Putamen (tissue), 1 donor: ENCODE measurements at regions not wholly inside any gene's neighbourhood (a gene's known extent, or its start where the extent isn't known, plus 50 kb on each side); places are given as distances from the start of the nearest gene placed in this dataset.
A peak's percentile ranks its signal among the peaks of the same experiment; 100 is the strongest.

Source experiments
- DNase-seq: peaks from one replicate; pipeline ENCODE4 v3.0.0-alpha.2; 2016; ENCODE audit warnings: low spot score

- no peak for DNase-seq
Measured at GRCh38 chr17:73694491-73694890, 50.2 kb upstream of the SDK2 start.

GRCh38 chr17:73695035-73695738, 50.9 kb upstream of the SDK2 start:
- DNase-seq, result no peak

GRCh38 chr17:73696251-73696650, 52.0 kb upstream of the SDK2 start:
- no peak for DNase-seq

- no peak for DNase-seq
Measured at GRCh38 chr17:73697872-73698271, 53.6 kb upstream of the SDK2 start.

- no peak for DNase-seq
Measured at GRCh38 chr17:73698966-73699365, 54.7 kb upstream of the SDK2 start.

GRCh38 chr17:73701701-73702100, 57.5 kb upstream of the SDK2 start:
- DNase-seq, result no peak

GRCh38 chr17:73703192-73703591, 58.9 kb upstream of the SDK2 start:
- DNase-seq, result no peak

- no peak for DNase-seq
Measured at GRCh38 chr17:73703917-73704316, 59.7 kb upstream of the SDK2 start.

- DNase-seq, result no peak
Measured at GRCh38 chr17:73705594-73705993, 61.3 kb upstream of the SDK2 start.

- no peak for DNase-seq
Measured at GRCh38 chr17:73706428-73706827, 62.2 kb upstream of the SDK2 start.

- DNase-seq, result no peak
Measured at GRCh38 chr17:73706858-73707257, 62.6 kb upstream of the SDK2 start.

GRCh38 chr17:73707358-73707757, 63.1 kb upstream of the SDK2 start:
- no peak for DNase-seq

GRCh38 chr17:73710095-73710592, 65.9 kb upstream of the SDK2 start:
- no peak for DNase-seq

- DNase-seq, result no peak
Measured at GRCh38 chr17:73711184-73711583, 66.9 kb upstream of the SDK2 start.

- DNase-seq, result no peak
Measured at GRCh38 chr17:73711916-73712315, 67.7 kb upstream of the SDK2 start.

GRCh38 chr17:73713136-73713535, 68.9 kb upstream of the SDK2 start:
- DNase-seq, result no peak

- no peak for DNase-seq
Measured at GRCh38 chr17:73715769-73716168, 71.5 kb upstream of the SDK2 start.

- no peak for DNase-seq
Measured at GRCh38 chr17:73717690-73718089, 73.4 kb upstream of the SDK2 start.

GRCh38 chr17:73718362-73718761, 74.1 kb upstream of the SDK2 start:
- DNase-seq, result no peak

- DNase-seq, result no peak
Measured at GRCh38 chr17:73718912-73719311, 74.7 kb upstream of the SDK2 start.

- DNase-seq, result peak; percentile 89
Measured at GRCh38 chr17:73719588-73720071, 75.4 kb upstream of the SDK2 start.

GRCh38 chr17:73720187-73720834, 76.1 kb upstream of the SDK2 start:
- no peak for DNase-seq

- no peak for DNase-seq
Measured at GRCh38 chr17:73722165-73722564, 77.9 kb upstream of the SDK2 start.

GRCh38 chr17:73723317-73723716, 79.1 kb upstream of the SDK2 start:
- DNase-seq, result no peak
